HG02885 (cell line): ENCODE measurements at regions not wholly inside any gene's neighbourhood (a gene's known extent, or its start where the extent isn't known, plus 50 kb on each side); places are given as distances from the start of the nearest gene placed in this dataset.

Experiments used
- ATAC-seq: cut with Tn5 transposase; IDR thresholded peaks from one replicate; pipeline ENCODE4 v1.9.1; 2021; ENCODE audit warnings: mild to moderate bottlenecking; ENCODE audit not compliant: unreplicated experiment, poor library complexity

DNA sequence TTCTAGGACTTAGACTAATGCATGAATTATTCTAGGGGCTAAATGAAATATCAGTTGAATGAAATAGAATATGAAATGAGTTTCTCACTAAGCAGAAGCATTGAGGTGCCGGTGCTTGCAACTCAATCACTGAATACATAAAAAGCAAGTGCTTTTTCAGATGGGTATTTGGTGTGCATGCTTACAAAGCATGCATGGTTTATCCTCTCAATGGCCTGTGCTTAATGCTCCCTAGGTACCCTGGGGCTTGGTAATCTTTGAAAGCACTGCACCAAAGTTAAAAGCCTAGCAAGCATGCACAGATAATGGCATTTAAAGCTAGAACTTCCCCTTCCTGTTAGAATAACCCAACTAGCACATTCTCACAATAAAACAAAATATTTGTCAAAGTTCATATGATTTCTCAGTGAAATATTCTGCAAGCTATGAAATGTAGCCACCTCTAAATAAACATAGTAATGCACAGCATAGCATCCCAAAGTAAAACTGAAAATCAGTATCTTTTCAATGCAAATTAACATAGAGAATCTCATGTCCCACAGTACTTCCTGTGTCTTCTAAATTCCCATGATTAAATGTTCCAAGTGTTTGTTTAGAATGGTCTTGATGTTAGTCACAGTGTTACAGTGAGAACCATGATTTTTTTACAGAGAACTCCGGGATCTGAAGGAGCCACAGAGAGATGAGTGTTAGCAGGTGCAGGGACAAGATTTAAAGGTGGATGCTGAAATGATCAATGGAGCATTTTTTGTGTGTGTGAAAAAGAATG, 143.4 kb upstream of the CDH6 start:
- no peak for ATAC-seq

GRCh38 chr5:31049461-31049860, 144.0 kb upstream of the CDH6 start:
- ATAC-seq: no peak

DNA sequence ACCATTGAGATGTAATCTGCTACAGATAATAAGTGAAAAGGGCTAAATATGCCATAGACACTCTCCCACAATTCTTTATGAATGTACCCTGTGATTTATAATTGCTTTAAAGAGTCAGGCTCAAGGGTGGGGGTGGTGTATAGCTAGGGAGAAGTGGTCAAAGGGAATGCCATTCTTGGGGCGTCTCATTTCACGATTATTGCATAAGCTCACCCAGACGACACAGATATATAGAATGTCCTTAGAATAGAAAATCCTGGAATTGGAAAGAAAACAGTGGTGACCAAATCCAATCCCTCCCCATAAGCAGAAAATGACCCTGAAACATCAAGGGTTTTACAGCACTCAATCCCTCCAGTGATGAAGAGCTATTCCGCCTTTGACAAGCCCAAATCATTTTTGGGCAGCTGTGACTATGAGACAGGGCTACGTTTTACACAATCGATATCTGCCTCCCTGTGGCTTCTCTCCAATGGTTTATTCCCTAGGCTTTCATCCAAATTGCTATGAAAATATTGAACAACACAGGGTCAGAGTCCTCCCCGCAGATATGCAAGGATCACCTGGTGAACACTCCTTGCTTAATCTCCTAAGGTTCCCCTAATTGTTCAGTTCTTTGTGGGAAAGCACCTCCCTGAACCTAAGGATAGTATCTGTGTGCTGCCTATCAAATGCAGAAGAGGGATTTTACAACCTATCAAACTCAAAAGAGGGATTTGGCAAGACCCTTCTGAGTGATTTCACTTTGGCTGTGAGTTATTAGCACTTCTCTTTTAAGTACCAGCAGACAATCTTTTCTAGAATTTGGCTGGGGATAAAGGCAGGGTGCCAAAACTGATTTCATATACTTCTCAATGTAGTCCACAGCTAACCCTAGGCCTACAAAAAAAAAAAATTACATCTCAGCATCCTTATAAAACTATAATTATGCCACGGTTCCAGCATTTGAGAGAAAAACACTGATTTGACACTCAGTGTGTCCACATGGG, 144.9 kb upstream of the CDH6 start:
- no peak for ATAC-seq

- no peak for ATAC-seq
Measured at GRCh38 chr5:31047621-31048020, 145.9 kb upstream of the CDH6 start.

DNA sequence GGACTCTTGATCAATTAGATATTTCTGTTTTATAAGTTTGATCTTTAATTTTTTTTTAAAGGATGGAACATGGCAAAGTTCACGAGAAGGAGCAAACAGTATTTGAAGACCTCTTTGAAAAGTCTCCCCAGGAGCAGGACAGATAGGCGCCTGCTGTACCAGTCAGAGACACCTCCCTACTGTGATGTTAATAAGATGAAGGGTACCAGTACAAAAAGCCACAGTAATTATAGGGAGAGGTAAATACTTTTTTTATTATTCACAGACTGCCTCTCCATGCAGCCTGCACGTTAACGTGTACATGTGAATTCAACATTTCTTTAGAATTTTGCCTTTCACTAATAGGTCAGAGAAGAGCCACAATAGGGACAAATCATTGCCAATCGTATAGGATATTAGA, 146.5 kb upstream of the CDH6 start:
- no peak for ATAC-seq

- no peak for ATAC-seq
Measured at GRCh38 chr5:31036411-31036810, 157.1 kb upstream of the CDH6 start.

DNA sequence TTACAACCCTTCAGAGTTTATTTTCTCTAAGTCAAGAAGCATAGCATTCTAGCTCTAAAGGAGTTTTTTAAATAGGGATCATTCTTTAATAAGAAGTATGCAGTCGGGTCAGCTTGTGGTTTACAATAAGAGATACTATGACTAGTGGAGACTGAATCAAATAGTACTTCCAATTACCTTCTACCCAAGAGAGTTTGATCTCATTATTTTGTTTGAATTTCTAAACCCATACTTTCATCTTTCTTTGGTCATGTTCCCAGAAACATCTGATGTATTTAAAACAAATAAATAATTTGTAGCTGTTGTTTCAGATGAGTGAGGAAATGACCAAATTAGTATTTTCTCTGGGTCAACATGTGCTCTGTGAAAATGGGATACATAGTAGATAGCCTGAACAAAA, 160.2 kb upstream of the CDH6 start:
- no peak for ATAC-seq

- no peak for ATAC-seq
Measured at GRCh38 chr5:31029925-31030324, 163.6 kb upstream of the CDH6 start.

- ATAC-seq: no peak
Measured at GRCh38 chr5:31027721-31028120, 165.8 kb upstream of the CDH6 start.

DNA sequence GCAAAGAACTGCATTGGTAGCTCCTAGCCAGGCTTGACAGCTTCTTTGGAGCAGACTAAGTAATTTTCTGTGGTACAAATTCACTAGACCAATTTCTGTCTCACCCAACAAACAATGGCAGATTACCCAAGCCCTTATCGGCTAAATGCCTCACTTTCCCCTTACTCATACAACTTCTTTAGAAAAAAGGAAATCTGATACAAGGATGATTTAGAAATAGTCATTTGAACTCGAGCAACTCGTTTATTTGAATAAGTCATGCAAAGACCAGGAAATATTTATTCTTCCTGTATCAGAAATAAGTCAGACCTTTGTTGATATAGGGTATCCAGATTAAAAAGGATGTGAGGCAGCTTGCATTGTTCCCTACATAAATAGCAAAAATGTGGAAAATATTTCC, 170.4 kb upstream of the CDH6 start:
- ATAC-seq: no peak

GRCh38 chr5:31021181-31021624, 172.3 kb upstream of the CDH6 start:
- ATAC-seq: no peak

- ATAC-seq: no peak
Measured at GRCh38 chr5:31008231-31008630, 185.3 kb upstream of the CDH6 start.

DNA sequence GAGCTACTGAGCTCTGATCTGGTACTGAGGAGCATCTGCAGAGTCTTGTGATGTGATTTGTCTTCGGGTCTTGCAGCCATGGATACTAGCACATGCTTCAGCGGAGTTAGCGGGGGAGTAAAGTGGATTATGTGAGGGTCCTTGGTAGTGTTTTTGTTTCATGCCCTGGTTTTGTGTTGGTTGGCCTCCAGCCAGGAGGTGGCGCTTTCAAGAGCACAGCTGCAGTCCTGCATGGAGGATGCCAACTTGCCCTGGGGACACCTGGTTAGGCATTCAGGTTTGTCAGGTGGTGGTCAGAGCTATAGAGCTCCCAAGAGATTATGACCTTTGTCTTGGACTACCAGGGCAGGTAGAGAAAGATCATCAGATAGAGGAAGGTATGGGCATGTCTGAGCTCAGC, 185.8 kb upstream of the CDH6 start:
- ATAC-seq: no peak

GRCh38 chr5:31000287-31000686, 193.2 kb upstream of the CDH6 start:
- ATAC-seq: no peak

GRCh38 chr5:30997681-30998080, 195.8 kb upstream of the CDH6 start:
- ATAC-seq: no peak

DNA sequence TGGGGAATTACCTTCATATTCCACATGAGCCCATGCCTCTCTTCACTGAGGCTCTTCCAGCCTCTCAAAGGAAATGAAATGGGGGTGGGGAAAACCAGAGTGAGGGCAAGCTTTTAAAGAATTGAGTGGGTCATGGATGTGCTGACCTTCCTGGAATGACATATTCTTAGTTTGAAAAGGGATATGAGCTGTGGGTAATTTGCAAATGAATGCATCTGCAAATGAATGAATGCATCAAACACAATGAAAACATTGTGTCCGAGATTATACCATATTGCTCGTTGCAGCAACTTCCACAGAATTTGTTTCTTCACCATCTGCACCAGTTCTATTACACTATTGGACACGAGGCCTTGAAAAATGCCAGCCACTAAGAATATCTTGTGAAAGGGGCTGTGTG, 198.6 kb upstream of the CDH6 start:
- no peak for ATAC-seq

GRCh38 chr5:30994176-30994575, 199.3 kb upstream of the CDH6 start:
- no peak for ATAC-seq

GRCh38 chr5:30991462-30991861, 202.0 kb upstream of the CDH6 start:
- ATAC-seq: no peak

- ATAC-seq: no peak
Measured at GRCh38 chr5:30981576-30981975, 211.9 kb upstream of the CDH6 start.

- no peak for ATAC-seq
Measured at GRCh38 chr5:30968971-30969370, 224.5 kb upstream of the CDH6 start.

- ATAC-seq: no peak
Measured at GRCh38 chr5:30960036-30960435, 233.4 kb upstream of the CDH6 start.
